OCI-LY3 (cell line): ENCODE measurements at regions not wholly inside any gene's neighbourhood (a gene's known extent, or its start where the extent isn't known, plus 50 kb on each side); places are given as distances from the start of the nearest gene placed in this dataset.

ENCODE experiments used
- H2AFZ ChIP-seq: fragments of 200-600, 300-600 bp; shearing (Covaris generic); 2 replicates; pipeline ENCODE4 v1.6.0; 2014; ENCODE audit warnings: antibody characterized with exemption, low read depth, low read length
- H3K27ac ChIP-seq: fragments of 200-600, 300-600 bp; sonication (generic); 2 replicates; pipeline ENCODE4 v1.5.1; 2014; ENCODE audit warnings: mild to moderate bottlenecking, low read length, moderate library complexity, mixed read lengths
- H3K27me3 ChIP-seq: fragments of 200-600, 300-600 bp; sonication (generic); 2 replicates; pipeline ENCODE4 v1.6.1; 2014; ENCODE audit warnings: low read depth, low read length, mixed read lengths
- H3K36me3 ChIP-seq: fragments of 200-600, 300-600 bp; sonication (generic); replicated peaks from 2 replicates; pipeline ENCODE3; 2014; ENCODE audit warnings: low read depth, low read length, mixed read lengths
- H3K4me1 ChIP-seq: fragments of 300-600, 200-600 bp; sonication (generic); 2 replicates; pipeline ENCODE4 v1.6.1; 2014; ENCODE audit warnings: low read length, mixed read lengths
- H3K4me2 ChIP-seq: fragments of 200-600, 300-600 bp; sonication (generic); 2 replicates; pipeline ENCODE4 v1.6.1; 2014; ENCODE audit warnings: low read length, mixed read lengths
- H3K4me3 ChIP-seq: fragments of 300-600, 200-600 bp; sonication (generic); 2 replicates; pipeline ENCODE4 v1.5.1; 2014; ENCODE audit warnings: antibody characterized with exemption, mild to moderate bottlenecking, low read length, moderate library complexity
- H3K79me2 ChIP-seq: fragments of 300-600, 200-600 bp; shearing (Covaris generic); 2 replicates; pipeline ENCODE4 v1.6.1; 2014; ENCODE audit warnings: mild to moderate bottlenecking, low read length, mixed read lengths
- H3K9ac ChIP-seq: fragments of 300-600, 200-600 bp; shearing (Covaris generic); 2 replicates; pipeline ENCODE4 v1.6.0; 2014; ENCODE audit warnings: mild to moderate bottlenecking, low read length, moderate library complexity
- H3K9me3 ChIP-seq: fragments of 200-600, 300-600 bp; shearing (Covaris generic); 2 replicates; pipeline ENCODE4 v1.6.1; 2014; ENCODE audit warnings: low read length, mixed read lengths; ENCODE audit not compliant: insufficient read depth
- H4K20me1 ChIP-seq: fragments of 200-600, 300-600 bp; sonication (generic); 2 replicates; pipeline ENCODE4 v1.6.1; 2016; ENCODE audit warnings: low read length, mixed read lengths; ENCODE audit not compliant: insufficient read depth
- EZH2phosphoT487 ChIP-seq: fragments of 200-600 bp; shearing (Covaris generic); IDR thresholded peaks from 2 replicates; pipeline ENCODE4 v1.6.1; 2018; ENCODE audit warnings: antibody characterized with exemption, mixed run types, low read depth
- TF ChIP-seq, protein P1 (sequence below): fragments of 200-600, 300-600 bp; sonication (generic); IDR thresholded peaks from 2 replicates; pipeline ENCODE4 v1.5.1; 2014; ENCODE audit warnings: antibody characterized with exemption, low read length, low read depth

DNA sequence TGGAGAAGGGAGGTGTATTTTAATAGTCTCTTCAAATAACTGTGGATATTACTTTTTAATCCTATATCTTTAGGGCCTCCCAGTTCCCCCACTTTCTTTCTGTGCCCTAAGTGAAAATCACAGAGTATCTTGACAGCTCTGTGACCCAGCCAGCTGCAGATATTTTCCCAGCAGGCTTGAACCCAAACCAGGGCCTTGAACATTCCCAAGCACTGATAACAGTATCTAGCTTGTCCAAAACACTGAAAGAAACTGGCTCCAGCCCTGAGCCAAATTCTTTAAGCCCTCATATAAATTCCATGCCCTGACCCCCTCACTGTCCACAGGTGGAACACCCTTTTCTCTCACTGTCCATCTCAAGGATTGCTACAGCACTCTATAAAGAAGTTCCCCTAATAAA lies 388.1 kb upstream of the CHAC2 start:
- H3K4me3 ChIP-seq: no peak overlapping the region
- H3K27ac ChIP-seq: no peak overlapping the region
- no peak overlapping the region for H3K4me2 ChIP-seq
- no peaks in the 10 kb centered on the region for H3K79me2 ChIP-seq
- TF ChIP-seq EZH2phosphoT487: no peak
- TF ChIP-seq, protein P1, sequence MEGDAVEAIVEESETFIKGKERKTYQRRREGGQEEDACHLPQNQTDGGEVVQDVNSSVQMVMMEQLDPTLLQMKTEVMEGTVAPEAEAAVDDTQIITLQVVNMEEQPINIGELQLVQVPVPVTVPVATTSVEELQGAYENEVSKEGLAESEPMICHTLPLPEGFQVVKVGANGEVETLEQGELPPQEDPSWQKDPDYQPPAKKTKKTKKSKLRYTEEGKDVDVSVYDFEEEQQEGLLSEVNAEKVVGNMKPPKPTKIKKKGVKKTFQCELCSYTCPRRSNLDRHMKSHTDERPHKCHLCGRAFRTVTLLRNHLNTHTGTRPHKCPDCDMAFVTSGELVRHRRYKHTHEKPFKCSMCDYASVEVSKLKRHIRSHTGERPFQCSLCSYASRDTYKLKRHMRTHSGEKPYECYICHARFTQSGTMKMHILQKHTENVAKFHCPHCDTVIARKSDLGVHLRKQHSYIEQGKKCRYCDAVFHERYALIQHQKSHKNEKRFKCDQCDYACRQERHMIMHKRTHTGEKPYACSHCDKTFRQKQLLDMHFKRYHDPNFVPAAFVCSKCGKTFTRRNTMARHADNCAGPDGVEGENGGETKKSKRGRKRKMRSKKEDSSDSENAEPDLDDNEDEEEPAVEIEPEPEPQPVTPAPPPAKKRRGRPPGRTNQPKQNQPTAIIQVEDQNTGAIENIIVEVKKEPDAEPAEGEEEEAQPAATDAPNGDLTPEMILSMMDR: no peak
- H4K20me1 ChIP-seq: no peaks in the 10 kb centered on the region
- H2AFZ ChIP-seq: no peak overlapping the region
- no peak overlapping the region for H3K9ac ChIP-seq
- H3K36me3 ChIP-seq: no peaks in the 10 kb centered on the region
- H3K9me3 ChIP-seq: no peaks in the 10 kb centered on the region
- no peaks in the 10 kb centered on the region for H3K27me3 ChIP-seq
- no peaks in the 10 kb centered on the region for H3K4me1 ChIP-seq

DNA sequence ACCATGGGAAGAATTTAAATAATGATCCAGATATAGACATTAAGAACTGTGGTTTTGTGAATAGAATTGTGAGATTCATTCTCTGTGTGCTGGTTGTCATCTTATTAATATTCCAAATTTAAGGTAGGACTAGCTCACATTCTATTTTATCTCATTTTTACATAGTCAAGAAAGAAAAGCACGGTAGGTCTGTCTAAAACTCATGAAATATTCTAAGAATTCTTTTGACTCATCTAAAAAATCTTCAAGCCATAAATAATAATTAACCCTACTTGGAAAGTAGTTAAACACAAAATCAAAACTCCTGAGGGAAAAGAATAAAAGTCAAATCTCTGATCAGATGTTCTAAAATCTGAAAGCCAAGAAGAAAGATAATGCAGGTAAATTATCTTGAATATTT lies 388.8 kb upstream of the CHAC2 start:
- H3K4me1 ChIP-seq: no peaks in the 10 kb centered on the region
- no peak overlapping the region for H3K4me2 ChIP-seq
- no peak overlapping the region for H3K4me3 ChIP-seq
- H3K9ac ChIP-seq: no peak overlapping the region
- no peaks in the 10 kb centered on the region for H3K36me3 ChIP-seq
- no peaks in the 10 kb centered on the region for H3K79me2 ChIP-seq
- H2AFZ ChIP-seq: no peak overlapping the region
- H3K27ac ChIP-seq: no peak overlapping the region
- no peaks in the 10 kb centered on the region for H3K9me3 ChIP-seq
- no peaks in the 10 kb centered on the region for H3K27me3 ChIP-seq
- no peaks in the 10 kb centered on the region for H4K20me1 ChIP-seq
- TF ChIP-seq EZH2phosphoT487: no peak
- TF ChIP-seq, protein P1: no peak

GRCh38 chr2:53373126-53373525 lies 394.5 kb upstream of the CHAC2 start:
- no peak overlapping the region for H3K4me3 ChIP-seq
- H3K79me2 ChIP-seq: no peaks in the 10 kb centered on the region
- H3K36me3 ChIP-seq: no peaks in the 10 kb centered on the region
- H3K9me3 ChIP-seq: no peaks in the 10 kb centered on the region
- H2AFZ ChIP-seq: no peak overlapping the region
- H3K9ac ChIP-seq: no peak overlapping the region
- no peaks in the 10 kb centered on the region for H3K27me3 ChIP-seq
- no peaks in the 10 kb centered on the region for H4K20me1 ChIP-seq
- H3K4me1 ChIP-seq: peaks cover 7% of the 10 kb centered on the region; the same call in 1 of the 2 replicates
- H3K4me2 ChIP-seq: no peak overlapping the region
- TF ChIP-seq EZH2phosphoT487: no peak
- TF ChIP-seq, protein P1: no peak
- no peak overlapping the region for H3K27ac ChIP-seq

DNA sequence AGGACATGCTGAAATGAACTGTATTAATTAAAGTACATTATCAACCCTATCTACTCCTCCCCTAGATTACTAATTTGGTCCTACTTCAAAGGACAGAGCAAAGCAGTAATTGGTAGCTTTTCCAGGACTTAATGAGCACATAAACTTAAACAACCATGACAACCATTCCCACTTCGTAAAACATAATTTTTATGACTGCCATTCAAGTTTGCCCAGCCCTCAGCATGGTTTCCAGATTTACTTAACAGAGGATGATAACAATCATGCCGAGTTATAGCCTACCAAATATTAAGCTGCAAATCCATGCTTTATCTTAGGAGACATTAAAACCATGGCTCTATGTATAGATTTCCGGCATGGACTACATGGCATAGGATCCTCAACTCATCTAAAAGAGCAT lies 401.1 kb upstream of the CHAC2 start:
- H3K4me3 ChIP-seq: no peak overlapping the region
- H3K4me1 ChIP-seq: no peaks in the 10 kb centered on the region
- TF ChIP-seq, protein P1: no peak
- H4K20me1 ChIP-seq: no peaks in the 10 kb centered on the region
- H3K9me3 ChIP-seq: no peaks in the 10 kb centered on the region
- no peak overlapping the region for H3K4me2 ChIP-seq
- 0 out of 2 replicates have a peak overlapping the region, but pooled peaks have one; percentile 20 for H2AFZ ChIP-seq
- H3K27ac ChIP-seq: no peak overlapping the region
- no peaks in the 10 kb centered on the region for H3K79me2 ChIP-seq
- H3K27me3 ChIP-seq: no peaks in the 10 kb centered on the region
- H3K36me3 ChIP-seq: no peaks in the 10 kb centered on the region
- no peak overlapping the region for H3K9ac ChIP-seq
